NCI-H524 treated with DMSO at 0.1 percent for 48 hours (cell line): ENCODE measurements at regions not wholly inside any gene's neighbourhood (a gene's known extent, or its start where the extent isn't known, plus 50 kb on each side); places are given as distances from the start of the nearest gene placed in this dataset.

ENCODE experiments used
- DNase-seq: peaks from one replicate; lab custom pipeline; 2025; lab: John Stamatoyannopoulos, UW

GRCh38 chr12:19953734-19954133, 414.6 kb upstream of the PDE3A start:
- DNase-seq = no peak

- no peak for DNase-seq
These were observed 414.2 kb upstream of the PDE3A start for GRCh38 chr12:19954163-19954562.

GRCh38 chr12:19957308-19958125, 410.8 kb upstream of the PDE3A start:
- no peak for DNase-seq

- DNase-seq = no peak
These were observed 409.9 kb upstream of the PDE3A start for GRCh38 chr12:19958389-19958788.

GRCh38 chr12:19959353-19959752, 409.0 kb upstream of the PDE3A start:
- no peak for DNase-seq

- no peak for DNase-seq
These were observed 407.8 kb upstream of the PDE3A start for GRCh38 chr12:19960527-19960926.

- DNase-seq = no peak
These were observed 406.1 kb upstream of the PDE3A start for GRCh38 chr12:19962192-19962591.

GRCh38 chr12:19963972-19964371, 404.4 kb upstream of the PDE3A start:
- no peak for DNase-seq

- no peak for DNase-seq
These were observed 403.8 kb upstream of the PDE3A start for GRCh38 chr12:19964549-19964948.

- no peak for DNase-seq
These were observed 402.9 kb upstream of the PDE3A start for GRCh38 chr12:19965196-19966038.

GRCh38 chr12:19967001-19967400, 401.3 kb upstream of the PDE3A start:
- no peak for DNase-seq

GRCh38 chr12:19967431-19967830, 400.9 kb upstream of the PDE3A start:
- no peak for DNase-seq

GRCh38 chr12:19970116-19970515, 398.2 kb upstream of the PDE3A start:
- no peak for DNase-seq

- DNase-seq = no peak
These were observed 397.5 kb upstream of the PDE3A start for GRCh38 chr12:19970821-19971220.

- no peak for DNase-seq
These were observed 396.7 kb upstream of the PDE3A start for GRCh38 chr12:19971361-19972280.

- DNase-seq = no peak
These were observed 395.7 kb upstream of the PDE3A start for GRCh38 chr12:19972325-19973288.

- no peak for DNase-seq
These were observed 390.1 kb upstream of the PDE3A start for GRCh38 chr12:19978193-19978592.

GRCh38 chr12:19979584-19979983, 388.8 kb upstream of the PDE3A start:
- no peak for DNase-seq

- no peak for DNase-seq
These were observed 386.4 kb upstream of the PDE3A start for GRCh38 chr12:19981944-19982343.

GRCh38 chr12:19988001-19988400, 380.3 kb upstream of the PDE3A start:
- no peak for DNase-seq

GRCh38 chr12:19988459-19988873, 379.9 kb upstream of the PDE3A start:
- DNase-seq = no peak
